Karpas-422 (cell line): ENCODE measurements at regions not wholly inside any gene's neighbourhood (a gene's known extent, or its start where the extent isn't known, plus 50 kb on each side); places are given as distances from the start of the nearest gene placed in this dataset.

Source experiments
- DNase-seq: peaks from one replicate; pipeline ENCODE4 v3.0.0-alpha.2; 2015
- H2AFZ ChIP-seq: fragments of 200-600 bp; sonication (generic); 2 replicates; pipeline ENCODE4 v1.6.1; 2014; ENCODE audit warnings: antibody characterized with exemption, low read length, mixed read lengths
- H3K27ac ChIP-seq: fragments of 200-600 bp; sonication (generic); 2 replicates; pipeline ENCODE4 v1.5.1; 2014; ENCODE audit warnings: mild to moderate bottlenecking, low read length, moderate library complexity
- H3K27me3 ChIP-seq: fragments of 200-600 bp; sonication (generic); 2 replicates; pipeline ENCODE4 v1.6.1; 2014; ENCODE audit warnings: low read length, mixed read lengths
- H3K36me3 ChIP-seq: fragments of 200-600 bp; sonication (generic); 2 replicates; pipeline ENCODE4 v1.6.1; 2014; ENCODE audit warnings: low read length, mixed read lengths; ENCODE audit not compliant: insufficient read depth
- H3K4me1 ChIP-seq: fragments of 200-600 bp; sonication (generic); 2 replicates; pipeline ENCODE4 v1.6.1; 2014; ENCODE audit warnings: mild to moderate bottlenecking, low read length, mixed read lengths
- H3K4me2 ChIP-seq: fragments of 200-600 bp; sonication (generic); 2 replicates; pipeline ENCODE4 v1.6.1; 2014; ENCODE audit warnings: low read length, low read depth, mild to moderate bottlenecking; ENCODE audit not compliant: poor library complexity, severe bottlenecking
- H3K4me3 ChIP-seq: fragments of 200-600 bp; sonication (generic); 2 replicates; pipeline ENCODE4 v1.5.1; 2014; ENCODE audit warnings: mild to moderate bottlenecking, antibody characterized with exemption, low read length, mixed read lengths
- H3K79me2 ChIP-seq: fragments of 200-600 bp; sonication (generic); 2 replicates; pipeline ENCODE4 v1.6.1; 2014; ENCODE audit warnings: mild to moderate bottlenecking, low read length, mixed read lengths
- H3K9ac ChIP-seq: fragments of 200-600 bp; sonication (generic); 2 replicates; pipeline ENCODE4 v1.6.0; 2014; ENCODE audit warnings: low read length
- H3K9me2 ChIP-seq: fragments of 200-600 bp; sonication (generic), shearing (Covaris generic); replicated peaks from 2 replicates; pipeline ENCODE4 v1.6.0; 2014; ENCODE audit warnings: mild to moderate bottlenecking, low read length, moderate library complexity; ENCODE audit not compliant: insufficient read depth
- H3K9me3 ChIP-seq: fragments of 300-700, 200-600 bp; sonication (generic); 2 replicates; pipeline ENCODE4 v1.6.1; 2014; ENCODE audit warnings: low read length, mixed read lengths
- H4K20me1 ChIP-seq: fragments of 200-600 bp; sonication (generic); 2 replicates; pipeline ENCODE4 v1.6.1; 2014; ENCODE audit warnings: mild to moderate bottlenecking, antibody characterized with exemption, low read length, low read depth; ENCODE audit not compliant: insufficient read depth

DNA sequence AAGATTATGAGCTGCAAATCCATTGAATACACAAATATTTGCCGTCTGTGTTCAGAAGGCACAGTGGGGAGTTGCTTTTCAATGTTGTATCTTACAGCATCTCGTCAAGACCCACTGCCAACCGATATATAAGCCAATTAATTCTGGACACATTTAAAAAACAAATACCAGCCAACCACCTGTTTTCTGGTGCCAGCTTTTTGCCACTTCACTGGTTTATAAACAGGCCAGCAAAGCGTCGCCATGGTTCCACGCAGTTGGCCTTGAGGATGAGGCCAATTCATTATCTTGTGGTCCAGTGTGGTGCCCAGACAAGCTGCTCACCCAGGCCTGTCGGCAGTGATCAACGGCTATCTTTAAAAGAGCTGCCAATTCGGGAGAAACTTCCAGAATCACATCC lies 321.0 kb downstream of the TCERG1L start:
- no peak overlapping the region for H3K4me2 ChIP-seq
- H3K9me3 ChIP-seq = no peaks in the 10 kb centered on the region
- no peak for DNase-seq
- H3K4me1 ChIP-seq = peaks cover 15% of the 10 kb centered on the region
- H3K9ac ChIP-seq = no peak overlapping the region
- H3K4me3 ChIP-seq = no peak overlapping the region
- H3K36me3 ChIP-seq = no peaks in the 10 kb centered on the region; the same call in 1 of the 2 replicates
- H2AFZ ChIP-seq = no peak overlapping the region
- no peaks in the 10 kb centered on the region for H3K79me2 ChIP-seq
- peaks cover 7% of the 10 kb centered on the region; the same call in 1 of the 2 replicates for H3K27me3 ChIP-seq
- no peaks in the 10 kb centered on the region for H3K9me2 ChIP-seq
- H4K20me1 ChIP-seq = no peaks in the 10 kb centered on the region
- no peak overlapping the region for H3K27ac ChIP-seq

DNA sequence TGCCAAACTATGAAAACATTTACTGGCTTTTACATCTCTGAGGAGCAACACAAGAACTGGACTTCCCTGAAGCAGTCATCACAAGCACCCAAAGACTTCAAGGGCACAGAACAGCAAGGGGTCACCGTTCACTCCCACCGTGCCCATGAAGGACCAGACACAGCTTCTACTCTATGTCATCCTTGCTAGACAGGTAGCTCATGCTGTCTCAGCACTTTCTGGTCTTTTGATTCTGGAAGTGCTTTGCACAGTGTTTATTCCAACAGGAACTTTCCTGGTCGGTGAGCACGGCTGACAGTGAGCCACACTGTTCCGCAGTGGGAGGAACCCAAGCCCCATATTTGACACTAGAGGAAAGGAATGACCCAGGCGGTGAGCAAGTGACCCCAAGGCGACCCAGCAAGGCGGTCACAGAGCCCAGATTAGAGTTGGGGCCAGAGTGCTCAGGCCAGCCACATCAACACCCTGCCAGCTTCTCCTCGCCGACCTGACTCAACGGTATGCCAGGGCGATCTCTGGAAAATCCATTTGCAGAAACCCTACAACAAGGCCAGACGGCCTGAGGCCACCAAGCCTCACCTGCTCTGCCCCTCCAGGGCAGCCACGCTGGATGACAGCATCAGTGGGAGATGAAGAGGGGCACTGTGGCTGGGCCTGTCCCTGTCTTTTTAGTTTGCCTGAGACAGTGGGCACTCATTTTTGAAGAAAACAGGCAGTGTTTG lies 318.6 kb downstream of the TCERG1L start:
- H3K4me3 ChIP-seq = no peak overlapping the region
- no peak overlapping the region for H3K27ac ChIP-seq
- H3K4me2 ChIP-seq = no peak overlapping the region
- H3K9ac ChIP-seq = no peak overlapping the region
- H3K79me2 ChIP-seq = no peaks in the 10 kb centered on the region
- peaks cover 8% of the 10 kb centered on the region; the same call in 1 of the 2 replicates for H3K9me3 ChIP-seq
- peaks cover 11% of the 10 kb centered on the region; the same call in 1 of the 2 replicates for H3K27me3 ChIP-seq
- H2AFZ ChIP-seq = no peak overlapping the region
- H3K36me3 ChIP-seq = no peaks in the 10 kb centered on the region; the same call in 1 of the 2 replicates
- DNase-seq = no peak
- no peaks in the 10 kb centered on the region for H3K9me2 ChIP-seq
- H4K20me1 ChIP-seq = no peaks in the 10 kb centered on the region
- peaks cover 31% of the 10 kb centered on the region for H3K4me1 ChIP-seq

DNA sequence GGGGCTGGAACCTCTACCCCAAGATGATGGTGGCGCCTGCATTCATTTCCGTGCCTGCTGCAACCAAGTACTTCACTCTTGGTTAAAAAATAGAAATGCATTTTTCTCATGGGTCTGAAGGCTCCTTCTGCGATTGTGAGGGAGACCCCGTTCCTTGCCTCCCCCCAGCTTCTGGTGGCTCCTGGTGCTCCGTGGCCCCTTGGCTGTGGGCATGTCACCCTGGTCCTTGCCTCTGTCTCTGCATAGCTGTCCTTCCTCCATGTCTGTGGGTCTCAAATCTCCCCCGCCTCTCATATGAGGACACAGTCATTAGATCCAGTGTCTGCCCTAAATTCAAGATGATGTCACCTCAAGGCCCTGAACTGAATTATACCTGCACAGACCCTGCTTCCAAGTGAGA lies 317.9 kb downstream of the TCERG1L start:
- no peaks in the 10 kb centered on the region; the same call in 1 of the 2 replicates for H3K36me3 ChIP-seq
- H3K4me3 ChIP-seq = no peak overlapping the region
- H3K79me2 ChIP-seq = no peaks in the 10 kb centered on the region
- H3K27ac ChIP-seq = no peak overlapping the region
- no peaks in the 10 kb centered on the region for H3K9me2 ChIP-seq
- peaks cover 38% of the 10 kb centered on the region for H3K4me1 ChIP-seq
- H2AFZ ChIP-seq = no peak overlapping the region
- H3K27me3 ChIP-seq = peaks cover 11% of the 10 kb centered on the region; the same call in 1 of the 2 replicates
- no peaks in the 10 kb centered on the region for H4K20me1 ChIP-seq
- H3K9me3 ChIP-seq = peaks cover 8% of the 10 kb centered on the region; the same call in 1 of the 2 replicates
- no peak overlapping the region for H3K4me2 ChIP-seq
- no peak for DNase-seq
- no peak overlapping the region for H3K9ac ChIP-seq

DNA sequence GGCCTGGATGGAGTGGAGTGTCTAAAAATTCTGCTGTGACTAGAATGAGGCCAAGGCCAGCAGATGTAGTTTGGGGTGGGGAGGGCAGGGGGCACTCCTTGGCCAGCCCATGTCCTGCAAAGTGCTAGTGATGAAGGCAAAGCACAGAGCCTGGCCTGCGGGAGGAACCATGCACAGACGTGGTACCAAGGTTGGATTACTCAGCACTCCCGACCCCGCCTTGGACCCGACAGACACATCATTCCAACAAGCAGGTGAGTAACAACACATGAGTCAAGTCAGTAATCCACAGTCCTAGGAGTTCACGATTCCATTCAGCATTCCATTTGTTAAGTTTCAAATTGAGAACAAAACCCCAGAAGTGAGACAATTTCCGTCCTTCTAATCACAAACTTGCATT lies 317.3 kb downstream of the TCERG1L start:
- Histone ChIP-seq H3K9me2 (no peaks in the 10 kb centered on the region), H2AFZ (no peak overlapping the region), H3K27ac (no peak overlapping the region), H3K36me3 (no peaks in the 10 kb centered on the region; the same call in 1 of the 2 replicates), H3K79me2 (no peaks in the 10 kb centered on the region), H3K4me1 (peaks cover 42% of the 10 kb centered on the region), H3K4me2 (no peak overlapping the region), H3K4me3 (no peak overlapping the region), H3K9ac (no peak overlapping the region), H4K20me1 (no peaks in the 10 kb centered on the region), H3K27me3 (peaks cover 11% of the 10 kb centered on the region; the same call in 1 of the 2 replicates), H3K9me3 (peaks cover 8% of the 10 kb centered on the region; the same call in 1 of the 2 replicates)
- DNase-seq = no peak

DNA sequence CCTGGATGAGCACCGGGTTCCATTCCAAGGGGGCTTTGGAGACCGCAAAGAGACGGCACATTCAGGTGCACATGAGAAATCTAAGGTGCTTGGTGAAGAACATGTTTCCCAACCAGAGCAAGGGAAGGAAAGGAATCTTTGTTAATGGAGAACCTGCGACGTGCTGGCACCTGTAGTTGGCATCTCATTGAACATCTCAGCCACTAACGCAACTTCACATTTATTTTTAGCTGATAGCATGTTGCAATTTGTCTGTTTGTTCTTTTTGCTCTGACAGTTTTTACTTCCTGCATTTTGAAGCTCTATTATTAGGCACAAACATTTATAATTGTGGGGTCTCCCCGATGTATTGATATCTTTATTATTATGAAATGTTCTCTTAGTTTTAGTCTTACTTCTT lies 316.7 kb downstream of the TCERG1L start:
- H3K79me2 ChIP-seq = no peaks in the 10 kb centered on the region
- no peak overlapping the region for H3K27ac ChIP-seq
- H3K27me3 ChIP-seq = peaks cover 11% of the 10 kb centered on the region; the same call in 1 of the 2 replicates
- DNase-seq = no peak
- no peak overlapping the region for H2AFZ ChIP-seq
- no peaks in the 10 kb centered on the region for H4K20me1 ChIP-seq
- H3K9ac ChIP-seq = no peak overlapping the region
- H3K4me1 ChIP-seq = peaks cover 44% of the 10 kb centered on the region
- H3K9me2 ChIP-seq = no peaks in the 10 kb centered on the region
- no peak overlapping the region for H3K4me2 ChIP-seq
- H3K9me3 ChIP-seq = peaks cover 8% of the 10 kb centered on the region; the same call in 1 of the 2 replicates
- H3K36me3 ChIP-seq = no peaks in the 10 kb centered on the region; the same call in 1 of the 2 replicates
- no peak overlapping the region for H3K4me3 ChIP-seq

DNA sequence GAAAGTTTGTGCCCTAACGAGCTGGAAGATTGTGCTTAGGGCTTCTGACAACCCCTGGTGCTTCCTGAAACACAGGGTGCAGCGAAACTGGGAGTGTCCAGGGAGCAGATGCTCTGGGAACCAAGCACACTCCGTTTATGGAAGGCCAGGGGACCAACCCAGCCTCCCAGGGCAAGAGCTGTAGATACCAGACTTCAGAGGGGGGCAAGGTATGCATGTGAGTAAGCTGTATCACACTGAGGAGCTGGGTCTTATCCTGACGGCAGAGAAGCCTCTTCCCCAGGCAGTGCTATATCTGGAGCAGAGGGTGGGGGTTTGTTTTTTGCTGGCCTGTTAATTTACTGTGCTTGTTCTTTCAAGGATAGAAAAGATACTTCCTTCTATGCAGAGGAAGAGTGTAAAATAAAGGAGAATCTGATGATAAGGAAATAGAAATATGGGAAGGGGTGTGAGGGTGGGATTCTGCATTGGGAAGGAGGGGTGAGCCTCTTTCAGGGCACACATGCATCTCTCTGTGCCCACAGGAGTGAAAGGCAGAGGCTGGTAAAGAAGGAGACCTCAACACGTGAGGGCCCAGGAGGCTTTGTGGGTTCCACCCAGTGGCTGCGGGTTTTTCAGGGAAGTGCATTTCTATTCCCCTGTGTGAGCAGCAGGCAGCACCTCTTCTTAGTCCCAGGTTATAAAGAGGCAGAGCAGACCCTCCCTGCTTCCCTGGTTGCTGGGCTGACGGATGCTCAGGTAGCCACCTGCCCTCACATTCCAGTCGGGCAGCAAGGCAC lies 314.1 kb downstream of the TCERG1L start:
- no peak overlapping the region for H2AFZ ChIP-seq
- no peaks in the 10 kb centered on the region; the same call in 1 of the 2 replicates for H3K36me3 ChIP-seq
- H4K20me1 ChIP-seq = no peaks in the 10 kb centered on the region
- peak overlapping the region; percentile 79 for H3K4me2 ChIP-seq
- peak overlapping the region; percentile 63 for H3K9ac ChIP-seq
- peaks cover 8% of the 10 kb centered on the region; the same call in 1 of the 2 replicates for H3K9me3 ChIP-seq
- peak overlapping the region; percentile 77 for H3K27ac ChIP-seq
- H3K27me3 ChIP-seq = peaks cover 11% of the 10 kb centered on the region; the same call in 1 of the 2 replicates
- DNase-seq = peak; percentile 85
- H3K79me2 ChIP-seq = no peaks in the 10 kb centered on the region
- H3K4me3 ChIP-seq = peak overlapping the region; percentile 53
- H3K9me2 ChIP-seq = no peaks in the 10 kb centered on the region
- peaks cover 68% of the 10 kb centered on the region for H3K4me1 ChIP-seq

DNA sequence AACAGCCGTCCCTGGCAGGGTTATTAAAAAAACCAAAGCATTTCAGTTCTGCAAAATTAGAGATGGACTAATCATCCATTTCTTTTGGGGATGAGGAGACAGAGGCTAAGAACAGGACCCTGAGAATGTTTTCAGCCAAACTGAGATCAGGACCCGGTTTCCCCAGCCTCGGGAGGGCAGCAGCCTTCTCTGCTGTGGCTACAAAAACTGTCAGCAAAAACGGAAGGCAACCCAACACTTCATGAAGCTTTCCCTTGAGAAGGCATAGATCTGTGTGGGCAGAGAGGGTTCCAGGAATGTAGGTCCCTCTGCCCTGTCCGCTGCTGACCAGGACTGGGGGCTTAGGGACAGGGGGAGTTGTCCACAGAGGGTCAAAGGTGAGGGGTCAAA lies 313.5 kb downstream of the TCERG1L start:
- Histone ChIP-seq H3K4me3 (peak overlapping the region; percentile 53), H3K4me2 (peak overlapping the region; percentile 79), H2AFZ (no peak overlapping the region), H4K20me1 (no peaks in the 10 kb centered on the region), H3K27ac (peak overlapping the region; percentile 77), H3K9me2 (no peaks in the 10 kb centered on the region), H3K27me3 (peaks cover 9% of the 10 kb centered on the region; the same call in 1 of the 2 replicates), H3K9ac (peak overlapping the region; percentile 63), H3K9me3 (peaks cover 8% of the 10 kb centered on the region; the same call in 1 of the 2 replicates), H3K4me1 (peaks cover 74% of the 10 kb centered on the region), H3K36me3 (no peaks in the 10 kb centered on the region; the same call in 1 of the 2 replicates), H3K79me2 (no peaks in the 10 kb centered on the region)
- peak; percentile 76 for DNase-seq

DNA sequence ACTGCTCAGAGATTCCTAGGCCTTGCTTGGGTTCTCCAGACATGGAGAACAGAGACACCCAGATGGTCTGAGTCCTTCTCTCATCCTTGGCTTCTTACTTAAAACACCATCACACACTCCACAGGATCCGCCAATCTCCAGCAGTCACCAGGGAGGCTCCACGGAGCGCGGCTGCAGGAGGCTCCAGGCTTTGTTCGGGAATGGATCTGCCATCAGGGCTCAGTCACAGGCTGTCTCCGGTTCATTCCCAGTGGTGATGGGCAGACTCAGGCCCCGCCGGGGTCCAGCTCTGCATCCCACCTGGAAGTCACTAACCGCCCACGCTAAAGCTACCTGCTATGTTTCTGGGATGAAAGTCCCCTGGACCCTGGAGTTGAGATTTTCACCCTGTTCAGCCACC lies 312.9 kb downstream of the TCERG1L start:
- H3K27ac ChIP-seq = peak overlapping the region; percentile 77; the same call in 1 of the 2 replicates
- peak overlapping the region; percentile 63 for H3K9ac ChIP-seq
- H2AFZ ChIP-seq = no peak overlapping the region
- no peaks in the 10 kb centered on the region for H3K79me2 ChIP-seq
- no peaks in the 10 kb centered on the region; the same call in 1 of the 2 replicates for H3K36me3 ChIP-seq
- no peak for DNase-seq
- peaks cover 9% of the 10 kb centered on the region; the same call in 1 of the 2 replicates for H3K27me3 ChIP-seq
- H4K20me1 ChIP-seq = no peaks in the 10 kb centered on the region
- H3K4me1 ChIP-seq = peaks cover 80% of the 10 kb centered on the region
- peak overlapping the region; percentile 53; the same call in 1 of the 2 replicates for H3K4me3 ChIP-seq
- H3K9me2 ChIP-seq = no peaks in the 10 kb centered on the region
- H3K4me2 ChIP-seq = peak overlapping the region; percentile 79
- peaks cover 8% of the 10 kb centered on the region; the same call in 1 of the 2 replicates for H3K9me3 ChIP-seq
